ENCODE measurements at regions not wholly inside any gene's neighbourhood (a gene's known extent, or its start where the extent isn't known, plus 50 kb on each side); places are given as distances from the start of the nearest gene placed in this dataset.
A peak's percentile ranks its signal among the peaks of the same experiment; 100 is the strongest.

GRCh38 chr19:32224371-32225244 lies 120.8 kb upstream of the ZNF507 start:
- DNase-seq, result peak; percentile 38

GRCh38 chr19:32227561-32228165 lies 117.7 kb upstream of the ZNF507 start:
- no peak for DNase-seq

- no peak for DNase-seq
These were observed 115.0 kb upstream of the ZNF507 start for GRCh38 chr19:32230441-32230840.

- DNase-seq, result no peak
These were observed 114.4 kb upstream of the ZNF507 start for GRCh38 chr19:32231020-32231419.

GRCh38 chr19:32231691-32232090 lies 113.7 kb upstream of the ZNF507 start:
- no peak for DNase-seq

GRCh38 chr19:32232449-32232848 lies 113.0 kb upstream of the ZNF507 start:
- no peak for DNase-seq

- no peak for DNase-seq
These were observed 112.3 kb upstream of the ZNF507 start for GRCh38 chr19:32233091-32233490.

GRCh38 chr19:32233885-32234284 lies 111.5 kb upstream of the ZNF507 start:
- peak; percentile 64 for DNase-seq

GRCh38 chr19:32234663-32235217 lies 110.7 kb upstream of the ZNF507 start:
- DNase-seq, result no peak

GRCh38 chr19:32238076-32238475 lies 107.3 kb upstream of the ZNF507 start:
- DNase-seq, result no peak

GRCh38 chr19:32240316-32240715 lies 105.1 kb upstream of the ZNF507 start:
- no peak for DNase-seq

- no peak for DNase-seq
These were observed 104.1 kb upstream of the ZNF507 start for GRCh38 chr19:32241306-32241705.

- no peak for DNase-seq
These were observed 103.3 kb upstream of the ZNF507 start for GRCh38 chr19:32241932-32242710.

GRCh38 chr19:32246006-32246405 lies 99.4 kb upstream of the ZNF507 start:
- no peak for DNase-seq

- DNase-seq, result no peak
These were observed 93.6 kb upstream of the ZNF507 start for GRCh38 chr19:32251634-32252332.

- DNase-seq, result no peak
These were observed 93.1 kb upstream of the ZNF507 start for GRCh38 chr19:32252333-32252669.

GRCh38 chr19:32253683-32254508 lies 91.5 kb upstream of the ZNF507 start:
- DNase-seq, result no peak

GRCh38 chr19:32254509-32254890 lies 90.9 kb upstream of the ZNF507 start:
- DNase-seq, result no peak

- DNase-seq, result no peak
These were observed 89.7 kb upstream of the ZNF507 start for GRCh38 chr19:32255536-32256295.

- no peak for DNase-seq
These were observed 89.0 kb upstream of the ZNF507 start for GRCh38 chr19:32256341-32256975.
